Heart left ventricle (tissue), 13 donors: ENCODE measurements at regions not wholly inside any gene's neighbourhood (a gene's known extent, or its start where the extent isn't known, plus 50 kb on each side); places are given as distances from the start of the nearest gene placed in this dataset.

Experiments used
- CTCF ChIP-seq, 12 donors: fragments of 200-600 bp; sonication (generic) in 4 of 12; IDR thresholded peaks; one replicate each; pipeline versions ENCODE4 v1.5.0 to v1.8.0; 2018 to 2022; ENCODE audit warnings: antibody characterized with exemption in 12 of 12, mild to moderate bottlenecking in 5 of 12
- POLR2A ChIP-seq, 2 donors: fragments of 450-650 bp; IDR thresholded peaks; one replicate each; pipeline ENCODE4 v1.6.1; 2017; ENCODE audit warnings: antibody characterized with exemption in 2 of 2, mild to moderate bottlenecking in 2 of 2, moderate library complexity in 2 of 2
- donor health status: ischemic (EF 13 %, LVEDD 7.1; RV severe dilation, severe dysfunction).
- donor health status: DM: no; HTN: yes; CAD: no.
- donor health status: DM: no; HTN: no; CAD: no.
- donor health status: ischemic (EF 25% LVEDD 6.9; RV normal size, moderate dysfunction).
- donor health status: ischemic (EF 25% LVEDD 5.7; RV mildly dilated, moderate dysfunction).
- donor health status: ischemic (EF 35%, LVEDD 5.7; RV mildly dilated, moderate dysfunction).
- donor health status: nonischemic (EF 11% LVEDD 7.7; RV severe dilation, severe dysfunction).
- donor health status: DM: yes; HTN: yes; CAD: no.
- donor health status: PGD.
- donor health status: ischemic (EF 29% LVEDD 5.4; RV normal size, mild dysfunction).
- donor health status: nonischemic (EF 23%, LVEDD 6.1; RV moderate dilation, normal function).

- TF ChIP-seq POLR2A (IDR thresholded peaks at IDR 0.05) (no peak), CTCF (IDR thresholded peaks at IDR 0.05) (no peak)
Observed at GRCh38 chr13:112127564-112128330, 60.8 kb downstream of the SOX1 start.
